Posterior cingulate gyrus (tissue), 11 donors: ENCODE measurements at regions not wholly inside any gene's neighbourhood (a gene's known extent, or its start where the extent isn't known, plus 50 kb on each side); places are given as distances from the start of the nearest gene placed in this dataset.

Experiments used
- DNase-seq, 10 donors: peaks; one replicate each; pipeline versions ENCODE4 v3.0.0 to v3.0.0-alpha.2; 2020 to 2021; ENCODE audit warnings: mixed read lengths in 3 of 10
- intact Hi-C: fragments of 100-400 bp; cut with DNase I; formaldehyde crosslinking; loops from one replicate; pipeline ENCODE4 v1.15.1; 2023

DNA sequence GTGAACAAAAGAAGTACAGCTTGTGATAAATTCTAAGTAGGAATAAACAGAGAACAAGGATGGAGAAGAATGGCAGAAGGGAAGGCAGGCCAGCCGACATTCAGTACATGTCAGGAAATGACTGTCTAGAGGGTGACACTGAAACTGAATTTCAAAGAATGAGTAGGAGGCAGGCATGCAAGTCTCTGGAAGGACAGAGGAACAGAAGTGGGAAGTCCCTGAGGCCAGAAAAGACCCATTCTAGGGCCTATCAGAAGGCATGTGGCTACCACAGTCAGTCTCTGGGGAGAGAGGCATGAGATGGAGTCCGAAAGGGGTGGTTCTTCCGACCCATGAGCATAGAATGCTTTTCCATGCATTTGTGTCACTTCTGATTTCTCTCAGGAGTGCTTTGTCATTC is 243.5 kb upstream of the UBE2E2 start:
- intact Hi-C loops, result no loop called here

GRCh38 chr3:22960105-22960984 is 242.8 kb upstream of the UBE2E2 start:
- peak in 5 of 10 donors; percentile 18 to 38 (median 24) for DNase-seq
- intact Hi-C loops, result loop anchor here (1.0 kb wide), 1 partner anchor 396 kb away; no protein-coding TSS in a partner anchor

More for the DNA sequence above, 243.5 kb upstream of the UBE2E2 start:
- no peak for DNase-seq

DNA sequence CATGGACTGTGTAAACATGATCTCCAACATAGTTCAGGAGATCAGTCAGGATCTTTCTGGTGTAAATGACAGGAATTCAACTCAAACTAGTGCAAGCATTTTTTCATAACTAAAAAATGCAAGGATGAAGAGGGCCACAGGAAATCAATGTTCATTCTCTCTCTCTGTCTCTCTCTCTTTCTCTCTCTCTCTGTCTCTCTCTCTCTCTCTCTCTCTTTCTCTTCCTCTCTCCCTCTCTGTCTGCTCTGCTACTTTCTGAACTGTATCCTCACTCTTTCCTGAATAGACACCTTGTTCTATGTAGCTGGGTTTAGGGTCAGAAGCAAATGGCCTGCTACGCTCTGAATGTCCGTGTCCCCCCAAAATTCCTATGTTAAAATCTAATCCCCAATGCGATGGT is 240.9 kb upstream of the UBE2E2 start:
- DNase-seq, result no peak
- intact Hi-C loops, result no loop called here

- intact Hi-C loops, result no loop called here
These were observed 236.8 kb upstream of the UBE2E2 start for GRCh38 chr3:22966349-22966748.

GRCh38 chr3:22969276-22969675 is 233.9 kb upstream of the UBE2E2 start:
- intact Hi-C loops, result no loop called here
- no peak for DNase-seq

More at GRCh38 chr3:22966349-22966748, 236.8 kb upstream of the UBE2E2 start:
- no peak for DNase-seq

DNA sequence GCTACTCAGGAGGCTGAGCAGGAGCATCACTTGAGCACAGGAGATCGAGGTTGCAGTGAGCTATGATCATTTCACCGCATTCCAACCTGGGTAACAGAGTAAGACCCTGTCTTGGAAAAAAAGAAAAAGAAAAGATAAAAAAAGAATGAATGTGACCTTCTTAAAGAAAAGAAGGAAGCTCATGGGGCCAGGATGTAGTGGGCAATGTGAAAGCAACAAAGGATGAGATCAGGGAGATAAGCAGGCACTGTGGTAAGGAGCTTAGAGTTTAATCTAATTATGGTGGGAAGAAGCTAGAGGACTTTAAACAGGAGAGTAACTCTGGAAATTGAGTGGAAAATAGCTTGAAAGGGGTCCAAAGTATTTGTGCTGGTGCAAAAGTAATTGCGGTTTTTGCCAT is 231.6 kb upstream of the UBE2E2 start:
- no peak for DNase-seq
- intact Hi-C loops, result no loop called here

DNA sequence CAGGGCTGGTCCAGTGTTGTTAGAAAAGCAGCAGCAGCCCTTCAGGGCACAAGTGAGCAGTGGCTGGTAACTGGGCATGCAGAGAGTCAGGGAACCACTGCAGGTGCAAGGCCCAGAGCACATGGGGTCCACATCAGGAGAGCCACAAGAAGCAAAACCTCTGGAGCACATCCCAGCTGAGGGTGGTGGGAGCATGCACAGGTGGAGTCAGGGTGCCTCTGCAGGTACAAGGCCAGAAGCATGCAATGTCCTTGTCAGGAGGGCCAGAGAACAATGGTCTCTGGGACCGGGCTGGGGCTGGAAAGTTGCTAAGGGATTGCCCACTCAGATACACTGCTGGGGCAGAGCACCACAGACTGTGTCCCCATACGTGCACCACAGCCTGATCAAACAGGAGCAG is 226.1 kb upstream of the UBE2E2 start:
- no peak for DNase-seq
- intact Hi-C loops, result no loop called here

GRCh38 chr3:22977650-22978289 is 225.4 kb upstream of the UBE2E2 start:
- no peak for DNase-seq
- intact Hi-C loops, result no loop called here

DNA sequence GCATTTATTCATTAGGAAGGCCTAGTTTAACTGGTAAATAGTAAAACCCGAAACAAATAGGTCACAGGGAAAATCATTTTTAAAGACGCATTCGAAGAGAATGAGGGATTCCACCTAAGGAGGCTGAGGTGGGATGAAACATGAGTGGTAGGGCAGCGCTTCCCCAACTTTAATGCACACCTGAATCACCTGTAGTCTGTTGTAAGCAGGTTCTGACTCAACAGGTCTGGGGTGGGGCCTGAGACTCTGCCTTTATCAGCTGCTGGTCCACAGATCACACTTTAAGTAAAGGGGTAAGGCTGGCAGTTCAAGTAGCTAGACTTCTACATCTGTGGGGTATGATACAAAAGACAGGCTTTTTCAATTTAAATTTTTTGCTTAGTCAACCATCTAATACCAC is 223.5 kb upstream of the UBE2E2 start:
- DNase-seq, result no peak
- intact Hi-C loops, result no loop called here

DNA sequence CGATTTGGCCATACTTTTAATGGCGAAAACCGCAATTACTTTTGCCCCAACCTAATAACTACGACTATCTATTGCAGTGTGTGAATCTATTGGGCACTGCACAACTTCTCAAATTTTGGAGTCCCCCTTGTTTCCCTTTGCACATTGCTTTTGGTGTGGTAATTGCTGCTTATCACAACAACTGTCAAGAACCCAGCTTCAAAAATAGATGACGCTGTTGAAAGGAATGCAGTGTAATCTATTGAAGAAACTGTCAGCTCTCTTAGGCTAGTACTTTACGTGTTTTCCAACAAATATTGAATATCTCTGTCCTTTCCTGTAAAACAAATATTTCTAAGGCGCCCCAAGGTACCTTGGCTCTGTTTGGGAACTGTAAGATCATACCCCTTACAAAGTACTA is 222.8 kb upstream of the UBE2E2 start:
- DNase-seq, result no peak
- intact Hi-C loops, result no loop called here

DNA sequence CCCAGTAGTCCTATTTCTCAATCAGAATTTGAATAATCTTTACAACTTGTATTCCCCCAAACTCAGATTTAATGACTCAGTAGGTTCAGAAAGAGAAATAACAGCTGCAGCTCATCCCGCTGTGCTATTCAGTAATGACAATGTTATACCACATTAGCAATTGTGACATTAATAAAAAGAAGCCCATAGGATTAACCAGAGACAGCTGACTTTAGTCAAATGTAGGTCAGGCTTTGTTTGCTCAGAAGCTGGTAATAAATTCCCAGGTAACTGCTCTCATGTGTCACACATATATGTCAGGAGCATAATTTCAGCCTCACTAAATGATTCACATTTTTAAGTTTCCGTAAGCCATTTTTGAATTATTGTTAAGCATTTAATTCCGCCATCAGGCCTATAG is 222.0 kb upstream of the UBE2E2 start:
- DNase-seq, result no peak
- intact Hi-C loops, result no loop called here

GRCh38 chr3:22981861-22982260 is 221.3 kb upstream of the UBE2E2 start:
- intact Hi-C loops, result no loop called here

DNA sequence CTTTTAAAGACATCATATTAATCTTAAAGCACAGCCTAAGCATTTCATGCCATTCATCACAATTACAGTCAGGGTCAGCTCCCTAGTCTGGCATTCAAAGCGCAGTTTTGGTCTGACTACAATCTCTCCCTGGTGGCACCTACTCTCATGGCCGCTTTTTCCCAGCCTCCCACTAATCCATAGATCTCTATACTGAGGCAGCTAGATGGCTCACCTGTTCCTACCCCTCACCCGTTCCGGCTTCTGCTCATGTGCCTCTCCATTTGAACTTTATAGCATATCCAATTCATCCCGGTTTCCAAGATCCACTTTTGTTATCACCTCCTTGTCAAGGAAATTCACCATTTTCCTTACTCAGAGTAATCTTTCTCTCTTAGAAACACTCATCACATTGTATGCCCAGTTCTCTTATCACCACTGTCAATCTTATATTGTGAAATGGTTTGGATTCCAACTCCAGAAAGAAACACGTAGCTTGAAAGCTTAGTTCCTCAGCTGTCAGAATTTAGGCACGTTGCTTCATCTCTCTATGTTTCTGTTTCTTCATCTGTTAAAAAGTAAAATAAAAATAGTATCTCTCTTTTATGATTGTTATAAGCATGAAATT is 220.0 kb upstream of the UBE2E2 start:
- intact Hi-C loops, result no loop called here

More at GRCh38 chr3:22981861-22982260, 221.3 kb upstream of the UBE2E2 start:
- DNase-seq, result no peak

DNA sequence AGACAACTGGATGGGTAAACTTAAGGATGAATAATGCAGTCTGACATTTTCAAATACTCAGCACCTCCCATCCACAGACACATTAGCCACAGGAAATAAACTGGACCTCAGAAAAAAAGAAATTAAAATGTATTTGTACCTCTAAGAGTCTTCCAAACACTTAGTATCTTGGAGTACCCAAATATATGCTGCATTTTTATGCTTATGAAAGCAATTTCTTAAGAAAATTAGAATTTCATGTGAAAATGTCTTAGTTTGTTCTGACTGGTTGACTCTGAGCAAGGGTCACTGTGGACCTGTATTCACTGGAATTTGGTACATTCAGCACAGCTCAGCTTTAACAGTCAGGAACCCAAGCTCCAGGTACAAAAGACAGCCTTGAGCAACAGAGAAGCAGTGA is 216.2 kb upstream of the UBE2E2 start:
- intact Hi-C loops, result no loop called here
- no peak for DNase-seq

More for the DNA sequence above, 220.0 kb upstream of the UBE2E2 start:
- DNase-seq, result no peak

DNA sequence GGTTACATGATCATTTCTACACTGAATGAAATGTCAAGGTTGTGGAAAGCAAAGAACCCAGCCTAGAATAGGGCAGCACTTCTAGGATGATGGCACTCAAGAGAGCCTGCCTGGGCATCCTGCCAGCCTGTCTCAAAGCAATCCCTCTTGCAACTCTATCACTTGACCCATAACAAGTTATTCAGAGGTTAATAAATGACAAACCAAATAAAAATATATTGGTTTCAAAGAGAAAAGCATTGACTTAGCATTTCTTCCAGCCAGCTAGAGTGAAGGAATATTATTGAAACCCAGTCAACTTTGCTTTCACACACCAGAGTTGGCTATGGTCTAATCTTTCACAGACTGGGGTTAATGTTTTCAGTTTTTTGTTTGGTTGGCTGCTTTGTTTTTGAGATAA is 214.6 kb upstream of the UBE2E2 start:
- DNase-seq, result no peak
- intact Hi-C loops, result no loop called here

DNA sequence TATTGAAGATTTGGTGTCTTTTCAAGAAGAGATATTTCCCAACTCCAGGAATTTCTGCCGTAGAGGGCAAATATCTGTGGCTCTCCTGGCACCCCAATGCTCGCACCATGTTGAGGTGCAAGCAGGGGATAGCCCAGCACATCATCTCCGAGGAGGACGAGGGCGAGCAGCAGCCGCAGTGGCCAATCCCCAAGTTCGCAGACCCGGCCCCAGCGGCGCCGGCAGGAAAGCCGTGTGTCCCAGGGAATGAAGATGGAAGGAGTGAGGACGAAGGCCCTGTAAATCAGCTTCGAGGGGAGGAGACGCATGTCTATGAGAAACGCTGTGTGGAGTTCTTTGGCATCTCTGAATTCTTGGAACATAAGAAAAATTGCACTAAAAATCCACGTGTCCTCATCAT is 213.4 kb upstream of the UBE2E2 start:
- intact Hi-C loops, result no loop called here
- no peak for DNase-seq

DNA sequence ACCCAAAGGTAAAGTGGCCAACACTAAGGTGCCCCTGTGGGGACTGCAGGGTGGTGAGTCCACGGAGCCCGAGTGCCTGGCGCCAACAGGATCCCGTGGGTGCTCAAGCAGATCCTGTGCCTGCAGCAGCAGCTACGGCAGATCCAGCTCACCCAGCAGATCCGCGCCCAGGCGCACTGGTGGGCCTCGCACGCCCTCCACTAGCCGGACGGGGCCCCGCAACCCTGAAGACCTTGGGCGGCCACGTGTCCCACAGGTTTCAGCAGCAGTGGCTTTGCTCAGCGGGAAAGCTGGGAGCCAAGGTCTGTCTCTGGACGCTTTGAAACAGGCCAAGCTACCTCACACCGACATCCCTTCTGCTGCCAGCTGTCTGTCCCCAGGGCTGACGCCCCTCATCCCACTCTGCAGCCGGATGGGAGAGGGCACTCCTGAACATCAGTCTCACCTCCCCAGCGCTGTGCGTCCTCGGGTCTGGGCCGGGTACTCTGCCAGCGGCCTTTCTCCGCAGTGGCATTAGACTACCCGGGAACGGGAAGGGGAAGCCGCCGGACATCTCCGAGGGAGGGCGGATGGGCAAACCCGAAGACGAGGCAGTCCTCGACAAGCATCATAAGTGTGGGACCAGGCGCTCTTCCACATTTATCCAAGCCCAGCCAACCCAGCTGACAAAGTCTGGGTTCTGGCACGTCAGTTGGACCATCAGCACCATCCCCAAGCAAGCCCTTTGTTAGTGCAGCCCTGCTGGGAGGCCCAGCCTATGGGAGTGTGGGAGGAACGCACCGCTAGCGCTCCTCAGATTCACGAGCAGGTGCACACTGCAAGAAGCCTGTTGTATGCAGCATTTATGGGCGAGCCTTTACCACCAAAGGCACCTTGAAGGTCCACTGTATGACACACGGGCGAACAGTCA is 212.6 kb upstream of the UBE2E2 start:
- DNase-seq, result peak in 2 of 10 donors; percentile 69 to 80
- intact Hi-C loops, result no loop called here

DNA sequence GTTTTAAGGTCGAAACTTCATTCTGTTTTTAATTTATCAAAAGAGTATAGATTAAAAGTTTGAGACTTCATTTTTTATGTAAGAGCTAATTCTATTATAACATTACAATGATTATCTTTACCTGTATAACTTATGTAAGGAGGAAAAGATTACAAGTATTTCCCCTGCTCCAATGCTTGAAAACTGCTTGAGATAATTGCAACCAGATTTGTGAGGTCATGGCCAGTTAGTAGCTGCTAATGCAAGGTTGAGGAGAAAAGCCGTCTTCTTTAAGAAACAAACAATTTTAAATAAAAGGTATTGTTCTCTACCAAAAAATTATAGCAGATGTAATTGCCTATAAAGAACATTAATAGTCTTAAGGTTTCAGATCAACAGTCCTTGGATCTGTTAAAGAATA is 208.3 kb upstream of the UBE2E2 start:
- no peak for DNase-seq
- intact Hi-C loops, result no loop called here

GRCh38 chr3:22996920-22997571 is 206.1 kb upstream of the UBE2E2 start:
- intact Hi-C loops, result no loop called here
- no peak for DNase-seq

DNA sequence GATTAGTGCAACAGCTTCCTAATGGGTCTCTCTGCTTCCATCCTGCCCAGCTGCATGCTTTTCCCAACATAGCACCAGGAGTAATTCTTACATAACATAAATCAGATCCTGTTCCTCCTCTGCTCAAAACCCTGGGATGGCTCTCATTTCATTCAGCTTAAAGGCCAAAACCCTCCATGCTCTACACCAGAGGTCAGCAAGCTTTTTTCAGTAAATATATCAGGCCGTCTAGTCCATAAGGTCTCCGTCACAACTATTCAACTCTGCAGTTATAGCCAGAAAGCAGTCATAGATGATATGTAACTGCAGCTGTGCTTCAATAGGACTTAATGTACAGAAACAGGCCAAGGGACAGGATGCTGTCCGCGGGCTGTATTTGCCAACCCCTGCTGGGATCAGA is 202.8 kb upstream of the UBE2E2 start:
- no peak for DNase-seq
- intact Hi-C loops, result no loop called here
